ENCODE measurements at regions not wholly inside any gene's neighbourhood (a gene's known extent, or its start where the extent isn't known, plus 50 kb on each side); places are given as distances from the start of the nearest gene placed in this dataset.
A peak's percentile ranks its signal among the peaks of the same experiment; 100 is the strongest.
"Not testable (repeated sequence)": the region's sequence is repeated elsewhere in the genome, so short reads cannot be mapped to it uniquely, and the experiment has no call there.

- no peak for DNase-seq
These were observed 339.5 kb downstream of the AEBP2 start for GRCh38 chr12:19778797-19779196.

DNA sequence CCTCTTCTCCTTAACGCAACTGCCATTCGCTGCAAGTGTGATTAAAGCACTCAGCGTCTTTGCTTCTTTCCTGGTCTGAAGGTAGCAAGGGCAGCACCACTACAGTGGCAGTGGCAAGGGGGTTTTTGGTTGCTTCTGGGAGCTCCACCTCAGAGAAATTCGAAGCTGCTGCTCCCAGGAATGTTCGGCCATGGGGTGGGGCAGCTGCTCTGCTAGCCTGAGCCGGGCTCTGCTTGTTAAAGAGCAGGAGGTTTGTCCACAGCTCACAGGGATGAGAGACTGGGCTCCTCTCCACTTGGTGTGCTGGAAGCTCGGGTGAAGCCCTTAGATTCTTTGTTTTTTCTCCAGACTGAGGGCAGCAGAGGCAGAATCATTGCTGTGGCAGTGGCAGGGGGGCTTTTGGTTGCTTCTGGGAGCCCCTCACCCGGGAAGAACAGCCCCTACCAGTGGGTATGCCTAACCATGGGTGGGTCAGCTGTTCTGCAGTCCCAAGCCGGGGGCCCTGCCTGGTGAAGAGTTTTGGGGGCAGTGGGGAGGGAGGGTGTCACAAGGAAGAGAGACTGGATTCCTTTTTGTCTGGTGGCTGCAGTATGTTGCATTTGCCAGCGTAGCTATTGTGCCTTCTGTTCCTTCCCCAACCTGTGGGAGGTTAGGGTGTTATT lies 340.2 kb downstream of the AEBP2 start:
- DNase-seq: no peak

DNA sequence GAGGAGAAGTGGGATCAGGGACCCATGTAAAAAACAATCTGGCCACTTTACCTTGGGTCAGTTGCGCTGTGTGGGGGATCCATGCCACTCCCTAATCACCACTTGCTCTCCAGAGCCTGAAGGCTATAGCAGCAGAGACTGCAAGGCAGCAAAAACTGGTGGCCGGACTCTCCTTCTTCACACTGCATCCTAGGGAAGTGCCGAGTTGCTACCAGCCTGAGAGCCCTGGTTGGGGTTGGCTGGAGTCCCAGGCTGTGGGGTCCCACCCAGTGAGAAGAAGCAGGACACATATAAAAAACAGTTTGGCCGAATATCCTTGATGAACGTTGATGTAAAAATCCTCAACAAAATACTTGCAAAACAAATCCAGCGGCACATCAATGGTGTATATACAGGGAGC lies 341.2 kb downstream of the AEBP2 start:
- no peak for DNase-seq

DNA sequence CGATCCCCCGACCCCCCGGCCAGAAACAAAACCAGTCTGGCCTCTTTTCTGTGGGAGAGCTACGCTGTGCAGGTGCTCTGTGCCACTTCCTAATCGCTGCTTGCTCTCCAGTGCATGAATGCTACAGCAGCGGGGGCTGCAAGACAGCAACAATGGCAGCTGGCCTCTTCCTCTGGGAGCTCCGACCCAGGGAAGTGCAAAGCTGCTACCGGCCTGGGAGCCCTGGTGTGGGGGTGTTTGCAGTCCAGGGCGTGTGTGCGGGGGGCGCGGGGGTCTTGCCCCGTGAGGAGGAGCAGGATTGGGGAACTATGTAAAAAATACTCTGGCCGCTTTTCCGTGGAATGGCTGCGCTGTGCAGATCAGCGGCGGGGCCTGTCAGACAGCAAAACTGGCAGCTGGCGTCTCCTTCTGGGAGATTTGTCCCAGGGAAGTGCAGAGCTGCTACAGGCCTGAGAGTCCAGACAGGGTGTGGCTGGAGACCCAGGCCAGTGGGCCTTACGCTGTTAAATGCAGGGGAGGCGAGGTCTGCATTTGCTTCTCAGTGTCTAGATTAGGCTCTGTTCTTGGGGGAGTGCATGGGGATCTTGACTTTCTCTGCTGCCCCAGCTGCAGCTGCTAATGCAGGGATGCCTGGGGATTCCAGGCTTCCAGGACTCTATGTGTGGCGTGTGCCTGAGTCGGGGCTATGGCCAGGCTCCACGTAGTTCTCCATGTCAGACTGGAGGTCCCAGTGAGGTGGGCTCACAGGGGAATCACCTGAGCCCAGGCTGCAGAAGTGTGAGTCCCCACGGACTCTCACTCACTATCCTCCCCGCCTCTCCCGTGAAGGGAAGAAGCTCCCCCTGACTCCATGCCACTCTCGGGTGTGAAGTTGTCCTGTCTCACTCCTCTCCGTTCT lies 344.5 kb downstream of the AEBP2 start:
- DNase-seq: no peak

GRCh38 chr12:19792028-19792427 lies 352.7 kb downstream of the AEBP2 start:
- no peak for DNase-seq

- no peak for DNase-seq
These were observed 354.8 kb downstream of the AEBP2 start for GRCh38 chr12:19794116-19794515.

DNA sequence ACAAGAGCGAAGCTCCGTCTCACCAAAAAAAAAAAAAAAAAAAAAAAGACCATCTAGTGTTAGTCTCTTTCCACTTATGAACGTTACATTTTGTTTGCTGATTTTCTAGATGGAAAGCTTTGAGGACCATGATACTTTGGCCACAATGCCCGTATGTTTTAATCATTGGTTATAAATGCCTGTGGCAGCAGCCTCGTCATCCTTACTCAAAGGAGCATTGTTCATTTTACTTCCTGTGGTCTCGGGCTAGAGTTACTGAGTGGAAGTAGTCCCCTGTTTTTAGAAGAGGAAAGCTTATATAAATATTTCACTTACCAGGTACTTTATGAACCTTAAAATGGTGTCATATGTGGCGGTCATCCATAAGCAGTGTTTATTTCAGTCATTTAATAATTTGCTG lies 359.9 kb downstream of the AEBP2 start:
- DNase-seq: no peak

GRCh38 chr12:19799895-19800602 lies 360.8 kb downstream of the AEBP2 start:
- no peak for DNase-seq

DNA sequence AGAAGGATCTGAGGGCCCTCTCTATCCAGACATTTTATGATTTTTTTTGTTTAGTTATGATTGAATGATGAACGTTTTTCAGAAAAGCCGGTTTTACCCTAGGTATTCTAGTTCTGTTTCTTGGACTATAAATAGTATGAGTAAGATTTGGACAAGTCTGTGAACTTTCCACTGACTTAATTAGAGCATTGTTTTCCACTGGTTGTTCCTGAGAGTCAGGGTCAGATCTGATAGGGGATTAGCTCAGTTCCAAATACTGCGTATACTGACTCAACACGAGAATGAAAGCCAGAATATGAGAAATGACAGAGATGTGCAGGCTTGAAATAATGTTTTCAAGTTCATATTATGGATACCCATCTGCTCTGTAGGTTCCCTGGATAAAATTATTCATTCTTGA lies 361.6 kb downstream of the AEBP2 start:
- DNase-seq: no peak

DNA sequence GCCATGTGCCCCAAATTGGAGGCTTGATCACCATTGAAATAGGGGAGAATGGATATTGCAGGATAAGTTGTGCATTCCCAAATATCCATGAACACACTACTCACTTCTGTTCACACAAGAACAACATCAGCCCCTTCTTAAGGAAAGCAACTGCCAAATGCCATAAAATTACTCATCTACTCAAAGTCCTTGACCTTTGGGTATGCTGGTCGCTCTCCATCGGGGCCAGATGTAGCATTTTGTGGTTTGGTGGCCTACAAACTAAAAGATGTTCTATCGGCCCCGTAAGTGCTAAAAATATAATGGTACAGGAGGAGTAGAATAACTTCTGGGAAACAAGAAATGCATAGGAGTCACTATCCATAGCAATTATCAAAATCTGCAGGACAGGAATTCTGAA lies 362.6 kb downstream of the AEBP2 start:
- DNase-seq: no peak

DNA sequence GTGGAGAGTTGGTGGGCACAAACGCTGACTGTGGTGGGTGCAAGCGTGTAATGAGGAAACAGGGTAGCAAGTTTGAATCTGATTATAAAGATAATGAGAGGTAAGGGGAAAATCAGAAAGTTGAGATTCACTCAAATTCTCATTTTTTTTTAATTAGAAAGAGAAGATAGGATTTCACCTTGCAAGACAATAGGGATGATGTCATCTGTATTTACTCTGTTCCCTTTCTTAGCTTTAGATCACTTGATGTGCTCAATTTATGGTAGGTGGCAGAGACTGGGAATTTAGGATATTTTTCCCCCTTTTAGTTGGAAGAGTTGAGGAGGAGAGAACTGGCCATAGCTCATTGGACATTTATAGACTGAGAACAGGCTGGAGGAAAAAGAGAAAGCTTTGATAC lies 363.6 kb downstream of the AEBP2 start:
- DNase-seq: no peak

GRCh38 chr12:19804737-19805136 lies 365.4 kb downstream of the AEBP2 start:
- no peak for DNase-seq

GRCh38 chr12:19808371-19808770 lies 369.1 kb downstream of the AEBP2 start:
- DNase-seq: no peak

DNA sequence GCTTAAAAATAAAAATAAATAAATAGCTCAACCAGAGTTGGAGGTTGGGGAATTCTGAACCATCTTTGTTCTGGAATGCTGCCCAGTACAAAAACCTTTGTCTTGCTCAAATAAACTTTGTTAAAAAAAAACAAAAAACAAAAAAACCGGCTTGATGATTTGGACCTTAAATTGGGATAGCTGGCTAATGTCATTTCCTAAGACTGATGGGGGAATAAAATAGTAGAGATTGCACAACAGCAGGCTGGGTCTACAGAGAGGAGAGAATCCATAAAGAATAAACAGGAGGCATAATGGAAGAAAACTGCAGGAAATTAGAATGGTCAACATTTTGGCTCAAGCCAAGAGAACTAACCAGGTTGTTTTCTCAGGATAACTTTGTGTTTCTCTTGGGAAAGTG lies 370.9 kb downstream of the AEBP2 start:
- no peak for DNase-seq

DNA sequence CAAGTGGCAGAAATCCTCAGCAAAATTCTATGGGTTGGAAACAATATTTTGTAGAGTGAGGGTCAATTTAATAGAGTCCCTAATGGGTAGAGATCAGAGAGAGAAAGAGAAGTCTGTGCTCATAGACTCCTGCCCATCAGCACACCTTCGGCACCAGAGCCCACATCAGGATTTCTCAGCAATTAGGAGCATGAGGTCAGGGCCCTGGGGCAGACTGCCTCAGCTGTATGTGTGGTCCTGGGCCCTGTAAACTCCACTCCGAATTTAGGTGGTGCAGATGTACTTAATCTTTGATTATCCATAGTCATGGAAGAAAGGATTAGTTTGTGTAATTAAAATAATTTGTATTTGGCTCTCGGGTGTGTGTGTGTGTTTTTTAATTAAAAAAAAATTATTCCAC lies 372.6 kb downstream of the AEBP2 start:
- no peak for DNase-seq

- DNase-seq: no peak
These were observed 379.9 kb downstream of the AEBP2 start for GRCh38 chr12:19819231-19819630.

DNA sequence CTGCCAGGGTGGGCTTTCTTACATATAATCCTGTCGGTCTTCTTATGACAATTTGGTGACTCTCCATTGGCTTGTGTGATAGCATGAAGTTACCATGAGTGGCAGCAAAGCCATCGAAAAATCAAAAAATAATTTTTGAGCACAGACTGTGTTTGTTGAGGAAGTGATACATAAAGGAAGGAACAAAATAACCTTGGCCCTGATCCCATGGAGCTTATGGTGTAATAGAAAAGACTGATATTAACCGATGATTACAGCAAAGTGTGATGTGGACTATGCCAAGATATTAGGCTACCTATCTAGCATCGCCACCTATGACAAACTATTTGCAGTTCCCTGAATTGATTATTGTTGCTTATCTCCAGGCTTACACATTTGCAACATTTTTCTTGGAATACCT lies 383.2 kb downstream of the AEBP2 start:
- DNase-seq: no peak

DNA sequence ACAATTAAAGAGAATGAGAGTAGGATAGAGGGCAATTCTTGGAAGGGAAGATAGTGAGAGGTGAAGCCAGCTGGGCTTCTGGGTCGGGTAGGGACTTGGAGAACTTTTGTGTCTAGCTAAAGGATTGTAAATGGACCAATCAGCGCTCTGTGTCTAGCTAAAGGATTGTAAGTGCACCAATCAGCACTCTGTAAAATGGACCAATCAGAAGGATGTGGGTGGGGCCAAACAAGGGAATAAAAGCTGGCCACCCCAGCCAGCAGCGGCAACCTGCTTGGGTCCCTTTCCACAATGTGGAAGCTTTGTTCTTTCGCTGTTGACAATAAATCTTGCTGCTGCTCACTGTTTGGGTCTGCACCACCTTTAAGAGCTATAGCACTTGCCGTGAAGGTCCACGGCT lies 384.0 kb downstream of the AEBP2 start:
- DNase-seq: not testable (repeated sequence)

DNA sequence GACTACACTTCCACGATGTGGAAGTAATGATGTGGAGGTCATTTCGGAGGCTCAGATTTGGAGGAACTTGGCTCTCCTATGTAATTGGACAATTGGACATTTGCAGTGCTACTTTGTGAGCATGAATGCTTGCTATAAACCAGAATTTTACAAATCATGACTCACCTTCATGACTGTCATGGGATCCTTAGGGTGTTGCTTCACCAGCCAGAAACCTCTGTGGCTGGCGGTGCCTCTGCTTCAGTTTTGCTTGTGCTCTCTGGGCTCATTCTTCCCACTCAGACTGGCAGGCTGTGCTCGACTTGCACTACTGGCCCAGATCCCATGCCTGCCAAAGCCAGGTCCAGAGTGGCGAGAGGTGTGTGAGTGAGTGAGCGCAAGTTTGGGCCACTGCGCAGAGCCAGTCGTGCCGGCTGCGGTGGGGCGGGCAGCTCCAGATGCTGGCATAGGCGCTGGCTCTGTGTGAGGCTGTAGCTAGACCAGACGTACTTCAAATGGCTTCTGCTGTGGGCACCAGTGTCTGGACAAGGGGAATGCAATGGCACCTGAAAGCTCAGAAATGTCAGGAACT lies 387.8 kb downstream of the AEBP2 start:
- no peak for DNase-seq

GRCh38 chr12:19829100-19829853 lies 390.0 kb downstream of the AEBP2 start:
- DNase-seq: no peak

DNA sequence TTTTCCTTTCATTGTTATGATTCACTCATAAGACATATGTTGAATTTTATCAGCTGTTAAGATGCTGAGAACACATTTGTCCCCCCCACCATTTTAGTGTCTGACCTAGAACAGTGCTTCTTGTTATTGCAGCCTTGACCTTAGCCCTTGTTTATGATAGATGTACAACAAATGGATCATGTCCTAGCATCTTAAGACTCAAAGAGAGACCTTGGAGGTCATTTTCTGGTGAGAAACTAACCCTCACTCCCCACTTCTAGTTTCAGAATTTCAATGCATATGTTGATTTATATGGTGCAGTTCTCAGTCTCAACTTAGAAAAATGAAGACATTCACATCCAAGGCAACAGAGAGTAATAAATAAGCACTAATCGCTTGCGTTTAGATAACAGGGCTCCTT lies 391.2 kb downstream of the AEBP2 start:
- peak; percentile 58 for DNase-seq

DNA sequence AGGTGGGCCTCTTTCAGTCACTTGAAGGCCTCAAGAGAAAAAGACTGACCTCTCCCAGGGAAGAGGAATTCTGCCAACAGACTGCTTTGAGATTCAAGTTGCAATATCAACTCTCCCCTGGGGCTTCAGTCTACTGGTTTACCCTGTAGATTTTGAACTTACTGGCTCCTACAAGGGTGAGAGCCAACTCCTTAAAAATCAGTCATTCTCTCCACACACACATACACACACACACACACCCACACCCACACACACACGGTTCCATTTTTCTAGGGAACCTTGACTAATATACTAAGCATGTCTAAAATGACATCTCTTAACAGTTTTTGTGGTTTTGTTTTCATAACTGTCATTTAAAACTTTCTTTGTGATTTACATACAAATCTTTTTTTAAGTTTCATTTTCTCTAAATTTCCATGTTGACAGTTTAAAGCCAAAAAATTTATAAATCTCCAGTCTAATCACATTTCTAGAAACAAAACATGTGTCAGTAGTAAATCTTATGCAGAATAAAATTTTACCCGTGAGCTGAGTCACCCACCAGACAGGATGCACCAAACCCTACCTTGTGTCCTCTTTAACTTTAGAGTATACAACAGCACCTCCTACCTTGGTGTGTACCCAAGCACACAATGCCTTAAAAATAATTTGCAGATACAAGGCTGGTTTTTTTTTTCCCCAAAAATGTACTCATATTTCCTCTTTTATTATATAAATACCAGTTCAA lies 394.6 kb downstream of the AEBP2 start:
- peak; percentile 91 for DNase-seq
